ENCODE measurements at regions not wholly inside any gene's neighbourhood (a gene's known extent, or its start where the extent isn't known, plus 50 kb on each side); places are given as distances from the start of the nearest gene placed in this dataset.

- Mint-ChIP-seq H3K27ac (no peak overlapping the region), H3K36me3 (no peaks in the 10 kb centered on the region), H3K4me3 (no peak overlapping the region), H3K9me3 (ENCODE audit: low read depth) (no peaks in the 10 kb centered on the region), H3K27me3 (peaks cover 16% of the 10 kb centered on the region), H3K4me1 (no peaks in the 10 kb centered on the region)
- DNase-seq = no peak
- ATAC-seq = no peak
- CTCF ChIA-PET = no interaction called here
Observed at GRCh38 chr15:69815793-69816192, 281.9 kb downstream of the TLE3 start.

GRCh38 chr15:69816522-69816921 is 281.2 kb downstream of the TLE3 start:
- ATAC-seq = no peak

GRCh38 chr15:69818529-69818928 is 279.2 kb downstream of the TLE3 start:
- no peak overlapping the region for H3K4me3 Mint-ChIP-seq
- ATAC-seq = no peak
- H3K9me3 Mint-ChIP-seq (ENCODE audit: low read depth) = no peaks in the 10 kb centered on the region
- CTCF ChIA-PET = no interaction called here
- no peak for DNase-seq
- H3K27ac Mint-ChIP-seq = no peak overlapping the region
- H3K27me3 Mint-ChIP-seq = peaks cover 19% of the 10 kb centered on the region
- no peaks in the 10 kb centered on the region for H3K4me1 Mint-ChIP-seq
- H3K36me3 Mint-ChIP-seq = no peaks in the 10 kb centered on the region

More at GRCh38 chr15:69816522-69816921, 281.2 kb downstream of the TLE3 start:
- H3K27me3 Mint-ChIP-seq = peaks cover 16% of the 10 kb centered on the region
- H3K4me1 Mint-ChIP-seq = no peaks in the 10 kb centered on the region
- no peak overlapping the region for H3K27ac Mint-ChIP-seq
- H3K36me3 Mint-ChIP-seq = no peaks in the 10 kb centered on the region
- no peaks in the 10 kb centered on the region for H3K9me3 Mint-ChIP-seq (ENCODE audit: low read depth)
- no peak overlapping the region for H3K4me3 Mint-ChIP-seq
- CTCF ChIA-PET = interaction anchor here (1.2 kb wide), 1 partner anchor 12 kb away, joined by 3 read pairs; no protein-coding TSS in a partner anchor
- no peak for DNase-seq

GRCh38 chr15:69819371-69819770 is 278.3 kb downstream of the TLE3 start:
- CTCF ChIA-PET = no interaction called here
- H3K27me3 Mint-ChIP-seq = peaks cover 19% of the 10 kb centered on the region
- H3K36me3 Mint-ChIP-seq = no peaks in the 10 kb centered on the region
- no peaks in the 10 kb centered on the region for H3K4me1 Mint-ChIP-seq
- no peak overlapping the region for H3K4me3 Mint-ChIP-seq
- H3K9me3 Mint-ChIP-seq (ENCODE audit: low read depth) = no peaks in the 10 kb centered on the region
- no peak for DNase-seq
- no peak for ATAC-seq
- no peak overlapping the region for H3K27ac Mint-ChIP-seq

GRCh38 chr15:69820819-69821218 is 276.9 kb downstream of the TLE3 start:
- Mint-ChIP-seq H3K4me3 (no peak overlapping the region), H3K4me1 (no peaks in the 10 kb centered on the region), H3K27me3 (peaks cover 21% of the 10 kb centered on the region), H3K36me3 (no peaks in the 10 kb centered on the region), H3K9me3 (ENCODE audit: low read depth) (no peaks in the 10 kb centered on the region), H3K27ac (no peak overlapping the region)
- DNase-seq (no peak), ATAC-seq (no peak)
- CTCF ChIA-PET = no interaction called here

- no peak for ATAC-seq
- H3K27ac Mint-ChIP-seq = no peak overlapping the region
- no peaks in the 10 kb centered on the region for H3K9me3 Mint-ChIP-seq (ENCODE audit: low read depth)
- H3K27me3 Mint-ChIP-seq = peaks cover 22% of the 10 kb centered on the region
- H3K36me3 Mint-ChIP-seq = no peaks in the 10 kb centered on the region
- CTCF ChIA-PET = no interaction called here
- H3K4me1 Mint-ChIP-seq = no peaks in the 10 kb centered on the region
- no peak for DNase-seq
- no peak overlapping the region for H3K4me3 Mint-ChIP-seq
Observed at GRCh38 chr15:69823223-69823907, 274.4 kb downstream of the TLE3 start.

- Mint-ChIP-seq H3K9me3 (ENCODE audit: low read depth) (no peaks in the 10 kb centered on the region), H3K4me1 (no peaks in the 10 kb centered on the region), H3K36me3 (no peaks in the 10 kb centered on the region), H3K4me3 (no peak overlapping the region), H3K27ac (no peak overlapping the region), H3K27me3 (peaks cover 15% of the 10 kb centered on the region)
- DNase-seq (no peak), ATAC-seq (no peak)
- CTCF ChIA-PET = no interaction called here
Observed at GRCh38 chr15:69824075-69824876, 273.4 kb downstream of the TLE3 start.

- H3K27ac Mint-ChIP-seq = no peak overlapping the region
- CTCF ChIA-PET = no interaction called here
Observed at GRCh38 chr15:69824877-69825406, 272.8 kb downstream of the TLE3 start.

GRCh38 chr15:69825941-69826818 is 271.5 kb downstream of the TLE3 start:
- no peak overlapping the region for H3K4me3 Mint-ChIP-seq
- H3K27me3 Mint-ChIP-seq = peaks cover 10% of the 10 kb centered on the region
- no peaks in the 10 kb centered on the region for H3K36me3 Mint-ChIP-seq
- H3K4me1 Mint-ChIP-seq = no peaks in the 10 kb centered on the region
- CTCF ChIA-PET = no interaction called here
- DNase-seq (no peak), ATAC-seq (no peak)
- no peaks in the 10 kb centered on the region for H3K9me3 Mint-ChIP-seq (ENCODE audit: low read depth)
- H3K27ac Mint-ChIP-seq = no peak overlapping the region

More at GRCh38 chr15:69824877-69825406, 272.8 kb downstream of the TLE3 start:
- DNase-seq = no peak
- Mint-ChIP-seq H3K27me3 (peaks cover 12% of the 10 kb centered on the region), H3K9me3 (ENCODE audit: low read depth) (no peaks in the 10 kb centered on the region), H3K4me3 (no peak overlapping the region), H3K4me1 (no peaks in the 10 kb centered on the region), H3K36me3 (no peaks in the 10 kb centered on the region)
- no peak for ATAC-seq

GRCh38 chr15:69826819-69827175 is 270.9 kb downstream of the TLE3 start:
- no peak for DNase-seq
- CTCF ChIA-PET = no interaction called here
- ATAC-seq = no peak
- peaks cover 10% of the 10 kb centered on the region for H3K27me3 Mint-ChIP-seq
- no peaks in the 10 kb centered on the region for H3K4me1 Mint-ChIP-seq
- H3K27ac Mint-ChIP-seq = no peak overlapping the region
- no peaks in the 10 kb centered on the region for H3K36me3 Mint-ChIP-seq
- no peaks in the 10 kb centered on the region for H3K9me3 Mint-ChIP-seq (ENCODE audit: low read depth)
- H3K4me3 Mint-ChIP-seq = no peak overlapping the region

GRCh38 chr15:69827751-69828150 is 270.0 kb downstream of the TLE3 start:
- Mint-ChIP-seq H3K36me3 (no peaks in the 10 kb centered on the region), H3K4me3 (no peak overlapping the region), H3K9me3 (ENCODE audit: low read depth) (no peaks in the 10 kb centered on the region), H3K27me3 (peaks cover 7% of the 10 kb centered on the region), H3K27ac (no peak overlapping the region), H3K4me1 (no peaks in the 10 kb centered on the region)
- no peak for DNase-seq
- ATAC-seq = no peak
- CTCF ChIA-PET = interaction anchor here (0.6 kb wide), 1 partner anchor 255 kb away, joined by 4 read pairs; no protein-coding TSS in a partner anchor

- peaks cover 7% of the 10 kb centered on the region for H3K27me3 Mint-ChIP-seq
- H3K4me3 Mint-ChIP-seq = no peak overlapping the region
- no peak for DNase-seq
- no peaks in the 10 kb centered on the region for H3K4me1 Mint-ChIP-seq
- H3K9me3 Mint-ChIP-seq (ENCODE audit: low read depth) = no peaks in the 10 kb centered on the region
- H3K27ac Mint-ChIP-seq = no peak overlapping the region
- ATAC-seq = no peak
- CTCF ChIA-PET = interaction anchor here (0.6 kb wide), 1 partner anchor 255 kb away, joined by 4 read pairs; no protein-coding TSS in a partner anchor
- H3K36me3 Mint-ChIP-seq = no peaks in the 10 kb centered on the region
Observed at GRCh38 chr15:69828181-69828828, 269.4 kb downstream of the TLE3 start.

GRCh38 chr15:69829974-69830373 is 267.7 kb downstream of the TLE3 start:
- H3K4me1 Mint-ChIP-seq = no peaks in the 10 kb centered on the region
- DNase-seq = no peak
- no peaks in the 10 kb centered on the region for H3K9me3 Mint-ChIP-seq (ENCODE audit: low read depth)
- peaks cover 9% of the 10 kb centered on the region for H3K27me3 Mint-ChIP-seq
- no peak for ATAC-seq
- H3K4me3 Mint-ChIP-seq = no peak overlapping the region
- no peak overlapping the region for H3K27ac Mint-ChIP-seq
- CTCF ChIA-PET = no interaction called here
- no peaks in the 10 kb centered on the region for H3K36me3 Mint-ChIP-seq

All from activated CD8-positive, alpha-beta memory T cell treated with anti-CD3 and anti-CD28 coated beads, Interleukin-2, amount 10 ng/mL, durations not matched to agents 7 days and 5 days (primary cell).